A549 (cell line): ENCODE measurements at regions not wholly inside any gene's neighbourhood (a gene's known extent, or its start where the extent isn't known, plus 50 kb on each side); places are given as distances from the start of the nearest gene placed in this dataset.

Experiments used
- MAZ ChIP-seq: fragments of 150-350 bp; IDR thresholded peaks from 2 replicates; pipeline ENCODE4 v1.6.1; 2014; ENCODE audit warnings: antibody characterized with exemption, low read depth, low read length, borderline replicate concordance
- POLR2A ChIP-seq: IDR thresholded peaks from 2 replicates; pipeline ENCODE4 v1.6.1; 2012; ENCODE audit warnings: mild to moderate bottlenecking, low read length
- RAD21 ChIP-seq, 2 experiments: fragments of >200 bp in 1 of 2; sonication (Bioruptor Twin) in 1 of 2; formaldehyde crosslinking in 1 of 2; IDR thresholded peaks in 1 of 2; conservative IDR thresholded peaks in 1 of 2; 2 replicates in 1 of 2; 3 replicates in 1 of 2; pipeline ENCODE4 v1.6.1; 2012 to 2018; ENCODE audit warnings: inconsistent platforms in 1 of 2
- RCOR1 ChIP-seq: fragments of 150-350 bp; IDR thresholded peaks from 2 replicates; pipeline ENCODE4 v1.6.1; 2014; ENCODE audit warnings: antibody characterized with exemption, low read length, low read depth
- ZSCAN20 ChIP-seq: fragments of 250-450 bp; sonication (Bioruptor Pico); IDR thresholded peaks from 2 replicates; pipeline ENCODE4 v1.8.0; 2022; ENCODE audit warnings: mild to moderate bottlenecking, moderate library complexity
- TF ChIP-seq, protein P1 (sequence below): fragments of 200-600 bp; sonication (generic); IDR thresholded peaks from 2 replicates; pipeline ENCODE4 v1.6.1; 2016; ENCODE audit warnings: antibody characterized with exemption, mild to moderate bottlenecking, moderate library complexity
- TF ChIP-seq, protein P2 (sequence below): fragments of 450-650 bp; IDR thresholded peaks from 2 replicates; pipeline ENCODE4 v1.6.1; 2014; ENCODE audit warnings: antibody characterized with exemption

DNA sequence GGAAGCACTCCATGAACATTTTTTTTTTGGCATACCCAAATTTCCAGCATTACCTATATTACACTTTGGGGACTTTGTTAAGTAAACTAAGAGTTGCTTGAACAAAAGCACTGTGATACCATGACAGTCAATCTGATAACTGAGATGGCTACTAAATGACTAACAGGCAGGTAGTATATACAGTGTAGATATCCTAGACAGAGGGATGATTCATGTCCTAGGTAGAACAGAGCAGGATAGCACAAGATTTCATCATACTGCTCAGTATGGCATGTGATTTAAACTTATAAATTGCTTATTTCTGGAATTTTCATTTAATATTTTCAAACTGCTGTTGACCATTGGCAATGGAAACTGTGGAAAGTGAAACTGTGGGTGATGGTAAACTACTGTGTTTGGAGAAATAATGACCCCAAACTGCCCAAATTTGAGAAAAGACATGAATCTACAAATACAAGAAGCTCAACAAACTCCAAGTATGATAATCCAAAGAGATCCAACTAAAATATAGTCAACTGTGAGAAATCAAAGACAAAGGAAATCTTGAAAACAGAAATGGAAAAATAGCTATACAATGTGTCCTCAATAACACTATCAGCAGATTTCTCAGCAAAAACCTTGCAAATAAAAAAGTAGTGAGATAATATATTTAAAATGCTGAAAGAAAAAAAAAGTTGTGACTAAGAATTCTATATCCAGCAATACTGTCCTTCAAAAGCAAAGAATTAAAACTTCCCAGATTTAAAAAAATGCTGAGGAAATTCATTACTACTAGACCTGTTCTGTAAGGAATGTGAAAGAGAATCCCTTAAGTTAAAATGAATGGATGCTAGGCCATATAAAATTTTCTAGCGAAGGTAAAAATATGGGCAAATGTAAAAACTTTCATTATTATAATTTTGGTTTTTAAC is 410.4 kb downstream of the DUSP10 start:
- TF ChIP-seq POLR2A = no peak
- TF ChIP-seq, protein P1, sequence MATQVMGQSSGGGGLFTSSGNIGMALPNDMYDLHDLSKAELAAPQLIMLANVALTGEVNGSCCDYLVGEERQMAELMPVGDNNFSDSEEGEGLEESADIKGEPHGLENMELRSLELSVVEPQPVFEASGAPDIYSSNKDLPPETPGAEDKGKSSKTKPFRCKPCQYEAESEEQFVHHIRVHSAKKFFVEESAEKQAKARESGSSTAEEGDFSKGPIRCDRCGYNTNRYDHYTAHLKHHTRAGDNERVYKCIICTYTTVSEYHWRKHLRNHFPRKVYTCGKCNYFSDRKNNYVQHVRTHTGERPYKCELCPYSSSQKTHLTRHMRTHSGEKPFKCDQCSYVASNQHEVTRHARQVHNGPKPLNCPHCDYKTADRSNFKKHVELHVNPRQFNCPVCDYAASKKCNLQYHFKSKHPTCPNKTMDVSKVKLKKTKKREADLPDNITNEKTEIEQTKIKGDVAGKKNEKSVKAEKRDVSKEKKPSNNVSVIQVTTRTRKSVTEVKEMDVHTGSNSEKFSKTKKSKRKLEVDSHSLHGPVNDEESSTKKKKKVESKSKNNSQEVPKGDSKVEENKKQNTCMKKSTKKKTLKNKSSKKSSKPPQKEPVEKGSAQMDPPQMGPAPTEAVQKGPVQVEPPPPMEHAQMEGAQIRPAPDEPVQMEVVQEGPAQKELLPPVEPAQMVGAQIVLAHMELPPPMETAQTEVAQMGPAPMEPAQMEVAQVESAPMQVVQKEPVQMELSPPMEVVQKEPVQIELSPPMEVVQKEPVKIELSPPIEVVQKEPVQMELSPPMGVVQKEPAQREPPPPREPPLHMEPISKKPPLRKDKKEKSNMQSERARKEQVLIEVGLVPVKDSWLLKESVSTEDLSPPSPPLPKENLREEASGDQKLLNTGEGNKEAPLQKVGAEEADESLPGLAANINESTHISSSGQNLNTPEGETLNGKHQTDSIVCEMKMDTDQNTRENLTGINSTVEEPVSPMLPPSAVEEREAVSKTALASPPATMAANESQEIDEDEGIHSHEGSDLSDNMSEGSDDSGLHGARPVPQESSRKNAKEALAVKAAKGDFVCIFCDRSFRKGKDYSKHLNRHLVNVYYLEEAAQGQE = no peak
- no peak for TF ChIP-seq RAD21 (conservative IDR thresholded peaks at IDR 0.05 in 1 of 2, IDR thresholded peaks at IDR 0.05 in 1 of 2)
- no peak for TF ChIP-seq RCOR1
- no peak for TF ChIP-seq ZSCAN20 (CRISPR knock-in tag)
- TF ChIP-seq MAZ = no peak
- TF ChIP-seq, protein P2, sequence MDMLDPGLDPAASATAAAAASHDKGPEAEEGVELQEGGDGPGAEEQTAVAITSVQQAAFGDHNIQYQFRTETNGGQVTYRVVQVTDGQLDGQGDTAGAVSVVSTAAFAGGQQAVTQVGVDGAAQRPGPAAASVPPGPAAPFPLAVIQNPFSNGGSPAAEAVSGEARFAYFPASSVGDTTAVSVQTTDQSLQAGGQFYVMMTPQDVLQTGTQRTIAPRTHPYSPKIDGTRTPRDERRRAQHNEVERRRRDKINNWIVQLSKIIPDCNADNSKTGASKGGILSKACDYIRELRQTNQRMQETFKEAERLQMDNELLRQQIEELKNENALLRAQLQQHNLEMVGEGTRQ = no peak
